ENCODE measurements at regions not wholly inside any gene's neighbourhood (a gene's known extent, or its start where the extent isn't known, plus 50 kb on each side); places are given as distances from the start of the nearest gene placed in this dataset.

GRCh38 chr11:112471731-112472130 lies 211.1 kb upstream of the PLET1 start:
- Histone ChIP-seq H3K36me3 (ENCODE audit: control insufficient read depth in 2 of 4, insufficient read depth in 4 of 4, low read length in 3 of 4) (no peaks in the 10 kb centered on the region), H2BK12ac (ENCODE audit: low read depth, low read length) (no peak overlapping the region), H3K4ac (replicated peaks; ENCODE audit: insufficient read length, low read depth, low read length) (no peak overlapping the region), H3K14ac (ENCODE audit: insufficient read length) (no peak overlapping the region), H2BK5ac (ENCODE audit: low read depth, low read length) (no peak overlapping the region; the same call in 1 of the 2 replicates), H3K4me3 (ENCODE audit: extremely low read depth in 1 of 4, insufficient read depth in 2 of 4, low read depth in 3 of 4, low read length in 4 of 4) (no peak overlapping the region), H3K18ac (ENCODE audit: extremely low read depth, low read length) (no peak overlapping the region), H4K91ac (replicated peaks; ENCODE audit: insufficient read length, low read length) (no peak overlapping the region), H3K4me2 (ENCODE audit: insufficient read depth in 1 of 2, low read depth in 2 of 2, low read length in 2 of 2) (no peak overlapping the region), H3K27ac (ENCODE audit: low read depth, low read length) (no peak overlapping the region), H4K20me1 (replicated peaks in 1 of 2; ENCODE audit: control insufficient read depth in 1 of 2, insufficient read depth in 2 of 2, low read length in 2 of 2) (no peaks in the 10 kb centered on the region), H3K56ac (replicated peaks; ENCODE audit: insufficient read length, low read depth, low read length) (no peak overlapping the region), H3K9ac (replicated peaks in 1 of 4; ENCODE audit: extremely low read depth in 1 of 4, low read depth in 3 of 4, low read length in 3 of 4) (no peak overlapping the region), H2BK15ac (ENCODE audit: low read length) (no peak overlapping the region), H3K79me2 (ENCODE audit: control insufficient read depth in 1 of 2, insufficient read depth in 2 of 2, low read length in 2 of 2) (no peaks in the 10 kb centered on the region), H3K27me3 (replicated peaks in 1 of 4; ENCODE audit: control insufficient read depth in 3 of 4, extremely low read depth in 1 of 4, insufficient read depth in 3 of 4, low read length in 3 of 4) (peaks cover 0 to 2% (median 0%) of the 10 kb centered on the region in 4 experiments; a peak in 1 of 7 replicates), H2AFZ (ENCODE audit: low read length) (no peak overlapping the region), H2BK20ac (ENCODE audit: low read length) (no peak overlapping the region), H3K23ac (ENCODE audit: insufficient read length) (no peak overlapping the region), H2AK5ac (ENCODE audit: low read depth, low read length) (no peak overlapping the region), H4K5ac (ENCODE audit: insufficient read length, low read depth, low read length) (no peak overlapping the region), H2BK120ac (replicated peaks; ENCODE audit: low read depth, low read length) (no peak overlapping the region), H3K4me1 (replicated peaks in 1 of 4; ENCODE audit: control insufficient read depth in 3 of 4, insufficient read depth in 4 of 4, low read length in 3 of 4) (no peaks in the 10 kb centered on the region), H3K79me1 (ENCODE audit: low read depth, low read length) (no peaks in the 10 kb centered on the region), H3K9me3 (ENCODE audit: insufficient read depth in 2 of 2, low read depth in 1 of 2, low read length in 1 of 2) (no peaks in the 10 kb centered on the region), H4K8ac (ENCODE audit: extremely low read depth, insufficient read depth, low read length) (no peak overlapping the region), H3K23me2 (ENCODE audit: low read depth, low read length) (no peaks in the 10 kb centered on the region)
- CTCF ChIA-PET (ENCODE audit: partially characterized antibody): interaction anchor here (0.5 to 2.3 kb wide), 9 partner anchors 9 to 771 kb away, joined by 3 to 13 read pairs (median 3); no protein-coding TSS in a partner anchor
- WGBS, 2 experiments (ENCODE audit: extremely low coverage in 1 of 2, insufficient coverage in 1 of 2, insufficient read length in 1 of 2, insufficient replicate concordance in 2 of 2, low coverage in 1 of 2, low lambda C conversion rate in 2 of 2, missing lambda C conversion rate in 1 of 2): 92% methylated on average over 5 of the region's 5 CpGs; no CpG with 5 or more reads in 1 of the 2 experiments
- DNase-seq (ENCODE audit: low read depth in 1 of 2, low spot score in 2 of 2) (no peak), FAIRE-seq (no peak)
- POLR2A ChIA-PET (ENCODE audit: partially characterized antibody): interaction anchor here (1.1 kb wide), 1 partner anchor 10 kb away, joined by 3 read pairs; no protein-coding TSS in a partner anchor
- TF ChIP-seq CREB1 (IDR thresholded peaks at IDR 0.05): no peak
- no peak for TF ChIP-seq SP2 (IDR thresholded peaks at IDR 0.05; ENCODE audit: low read length)
- TF ChIP-seq MAX (IDR thresholded peaks at IDR 0.05): no peak
- no peak for TF ChIP-seq BACH1 (IDR thresholded peaks at IDR 0.05; ENCODE audit: low read length)
- TF ChIP-seq CTBP2 (IDR thresholded peaks at IDR 0.05; ENCODE audit: borderline replicate concordance, insufficient read depth, insufficient read length, low read length): no peak

All from H1 (cell line).